Astrocyte (in vitro differentiated cells and primary cell): ENCODE measurements at regions not wholly inside any gene's neighbourhood (a gene's known extent, or its start where the extent isn't known, plus 50 kb on each side); places are given as distances from the start of the nearest gene placed in this dataset.
A peak's percentile ranks its signal among the peaks of the same experiment; 100 is the strongest.

ENCODE experiments used
- DNase-seq: peaks from one replicate; pipeline ENCODE4 v3.0.0-alpha.2; 2010; ENCODE audit warnings: low read depth
- FAIRE-seq: peaks from 2 replicates; lab custom pipeline; 2011; peaks lifted over from hg19 to GRCh38; lab: Jason Lieb, UNC
- H2AFZ ChIP-seq: 2 replicates; pipeline ENCODE4 v1.6.0; 2012; ENCODE audit warnings: low read depth, low read length, inconsistent platforms
- H3K27ac ChIP-seq: 2 replicates; pipeline ENCODE4 v1.5.1; 2011; ENCODE audit warnings: low read depth, low read length, inconsistent platforms
- H3K27me3 ChIP-seq: 2 replicates; pipeline ENCODE4 v1.6.0; 2011; ENCODE audit warnings: low read length, inconsistent platforms; ENCODE audit not compliant: insufficient read depth
- H3K36me3 ChIP-seq: 2 replicates; pipeline ENCODE4 v1.5.1; 2011; ENCODE audit warnings: low read length, inconsistent platforms; ENCODE audit not compliant: insufficient read depth
- H3K4me1 ChIP-seq: 2 replicates; pipeline ENCODE4 v1.5.1; 2011; ENCODE audit warnings: low read length, inconsistent platforms; ENCODE audit not compliant: insufficient read depth
- H3K4me2 ChIP-seq: 2 replicates; pipeline ENCODE4 v1.6.0; 2012; ENCODE audit warnings: low read length, inconsistent platforms
- H3K4me3 ChIP-seq: 2 replicates; pipeline ENCODE4 v1.5.1; 2011; ENCODE audit warnings: low read depth, mild to moderate bottlenecking, low read length, inconsistent platforms; ENCODE audit not compliant: insufficient read depth
- H3K79me2 ChIP-seq: 2 replicates; pipeline ENCODE4 v1.6.0; 2012; ENCODE audit warnings: mild to moderate bottlenecking, low read length, inconsistent platforms; ENCODE audit not compliant: insufficient read depth
- H3K9ac ChIP-seq: 2 replicates; pipeline ENCODE4 v1.6.0; 2012; ENCODE audit warnings: mild to moderate bottlenecking, low read length, inconsistent platforms
- H3K9me3 ChIP-seq: 2 replicates; pipeline ENCODE4 v1.5.1; 2012; ENCODE audit warnings: low read depth, mild to moderate bottlenecking, low read length, inconsistent platforms; ENCODE audit not compliant: insufficient read depth
- H4K20me1 ChIP-seq: 2 replicates; pipeline ENCODE4 v1.6.0; 2012; ENCODE audit warnings: low read length, inconsistent platforms; ENCODE audit not compliant: insufficient read depth
- H3K27ac Mint-ChIP-seq: one replicate; pipeline ENCODE4 v1.8.0; 2021; ENCODE audit warnings: mild to moderate bottlenecking, mixed read lengths; ENCODE audit not compliant: unreplicated experiment
- H3K27me3 Mint-ChIP-seq: one replicate; pipeline ENCODE4 v1.8.0; 2021; ENCODE audit warnings: low read depth, mixed read lengths; ENCODE audit not compliant: unreplicated experiment
- H3K36me3 Mint-ChIP-seq: one replicate; pipeline ENCODE4 v1.8.0; 2021; ENCODE audit warnings: low read depth, mixed read lengths; ENCODE audit not compliant: unreplicated experiment
- H3K4me1 Mint-ChIP-seq: one replicate; pipeline ENCODE4 v1.8.0; 2021; ENCODE audit warnings: low read depth, mixed read lengths; ENCODE audit not compliant: unreplicated experiment
- H3K4me3 Mint-ChIP-seq: one replicate; pipeline ENCODE4 v1.8.0; 2021; ENCODE audit warnings: mild to moderate bottlenecking, moderate library complexity, mixed read lengths; ENCODE audit not compliant: unreplicated experiment
- H3K9me3 Mint-ChIP-seq: one replicate; pipeline ENCODE4 v1.8.0; 2021; ENCODE audit warnings: mild to moderate bottlenecking, mixed read lengths; ENCODE audit not compliant: unreplicated experiment
- EZH2 ChIP-seq: IDR thresholded peaks from 2 replicates; pipeline ENCODE4 v1.6.1; 2012; ENCODE audit warnings: mild to moderate bottlenecking, low read length, inconsistent platforms; ENCODE audit not compliant: insufficient read depth
- TF ChIP-seq, protein P1 (sequence below): IDR thresholded peaks from 2 replicates; pipeline ENCODE4 v1.5.1; 2011; ENCODE audit warnings: low read depth, mild to moderate bottlenecking, inconsistent platforms, low read length, moderate library complexity; ENCODE audit not compliant: insufficient read depth

DNA sequence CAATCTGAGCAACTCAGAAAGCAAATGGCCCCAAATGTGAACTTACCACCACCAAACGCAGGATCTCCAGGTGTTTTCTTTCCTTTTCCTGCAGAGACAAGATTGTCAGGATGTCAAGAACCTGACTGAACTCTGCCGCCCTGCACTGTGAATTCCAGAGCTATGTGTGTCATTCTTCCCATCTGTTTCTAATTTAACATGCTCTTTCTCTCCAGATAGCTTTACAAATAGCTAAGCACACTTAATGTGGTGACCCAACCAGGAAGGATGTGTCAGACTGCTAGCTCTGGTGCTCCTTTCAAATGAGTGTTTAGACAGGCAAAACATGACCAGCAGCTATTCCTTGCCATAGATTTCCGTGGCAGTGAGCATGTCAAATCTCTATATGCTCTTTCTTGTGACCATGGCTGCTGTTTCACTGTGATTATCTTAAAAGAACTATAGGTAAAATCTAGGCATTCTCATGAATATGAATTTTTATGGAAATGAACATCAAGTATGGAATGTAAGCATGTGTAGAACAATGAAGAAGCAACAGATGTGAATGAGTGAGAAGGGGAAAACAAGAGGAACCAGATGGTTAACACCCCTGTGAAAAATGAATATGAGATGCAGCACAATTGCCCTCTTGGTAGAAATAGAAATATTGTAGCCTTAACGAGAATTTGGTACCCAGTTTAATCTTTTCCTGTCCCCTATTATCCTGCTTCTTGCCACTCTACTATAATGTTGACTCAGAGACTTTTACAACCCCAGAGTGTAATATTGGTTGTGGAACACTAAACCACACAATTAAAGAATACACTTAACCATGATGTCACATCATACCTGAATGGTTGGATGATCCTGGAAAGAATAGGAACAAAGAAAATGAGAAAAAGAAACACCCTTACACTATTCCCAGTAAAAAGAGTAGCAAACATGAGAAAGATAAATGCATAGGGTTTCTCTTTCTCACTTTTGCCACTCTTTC, 247.8 kb upstream of the DKK2 start:
- no peaks in the 10 kb centered on the region for H3K36me3 ChIP-seq
- Mint-ChIP-seq H3K27me3 (no peaks in the 10 kb centered on the region), H3K4me1 (peaks cover 31% of the 10 kb centered on the region), H3K36me3 (no peaks in the 10 kb centered on the region), H3K4me3 (no peak overlapping the region), H3K9me3 (no peaks in the 10 kb centered on the region), H3K27ac (peak overlapping the region; percentile 35)
- no peaks in the 10 kb centered on the region for H3K79me2 ChIP-seq
- DNase-seq = peak; percentile 97
- H3K4me2 ChIP-seq = peak overlapping the region; percentile 70
- H3K4me3 ChIP-seq = peak overlapping the region; percentile 25
- peak overlapping the region; percentile 7 for H3K9ac ChIP-seq
- H3K27me3 ChIP-seq = no peaks in the 10 kb centered on the region
- H2AFZ ChIP-seq = peak overlapping the region; percentile 35
- no peaks in the 10 kb centered on the region for H3K9me3 ChIP-seq
- peaks cover 22% of the 10 kb centered on the region for H3K4me1 ChIP-seq
- H3K27ac ChIP-seq = peak overlapping the region; percentile 67
- FAIRE-seq = peak; percentile 90
- TF ChIP-seq, protein P1, sequence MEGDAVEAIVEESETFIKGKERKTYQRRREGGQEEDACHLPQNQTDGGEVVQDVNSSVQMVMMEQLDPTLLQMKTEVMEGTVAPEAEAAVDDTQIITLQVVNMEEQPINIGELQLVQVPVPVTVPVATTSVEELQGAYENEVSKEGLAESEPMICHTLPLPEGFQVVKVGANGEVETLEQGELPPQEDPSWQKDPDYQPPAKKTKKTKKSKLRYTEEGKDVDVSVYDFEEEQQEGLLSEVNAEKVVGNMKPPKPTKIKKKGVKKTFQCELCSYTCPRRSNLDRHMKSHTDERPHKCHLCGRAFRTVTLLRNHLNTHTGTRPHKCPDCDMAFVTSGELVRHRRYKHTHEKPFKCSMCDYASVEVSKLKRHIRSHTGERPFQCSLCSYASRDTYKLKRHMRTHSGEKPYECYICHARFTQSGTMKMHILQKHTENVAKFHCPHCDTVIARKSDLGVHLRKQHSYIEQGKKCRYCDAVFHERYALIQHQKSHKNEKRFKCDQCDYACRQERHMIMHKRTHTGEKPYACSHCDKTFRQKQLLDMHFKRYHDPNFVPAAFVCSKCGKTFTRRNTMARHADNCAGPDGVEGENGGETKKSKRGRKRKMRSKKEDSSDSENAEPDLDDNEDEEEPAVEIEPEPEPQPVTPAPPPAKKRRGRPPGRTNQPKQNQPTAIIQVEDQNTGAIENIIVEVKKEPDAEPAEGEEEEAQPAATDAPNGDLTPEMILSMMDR = no peak
- TF ChIP-seq EZH2 = no peak
- H4K20me1 ChIP-seq = no peaks in the 10 kb centered on the region

DNA sequence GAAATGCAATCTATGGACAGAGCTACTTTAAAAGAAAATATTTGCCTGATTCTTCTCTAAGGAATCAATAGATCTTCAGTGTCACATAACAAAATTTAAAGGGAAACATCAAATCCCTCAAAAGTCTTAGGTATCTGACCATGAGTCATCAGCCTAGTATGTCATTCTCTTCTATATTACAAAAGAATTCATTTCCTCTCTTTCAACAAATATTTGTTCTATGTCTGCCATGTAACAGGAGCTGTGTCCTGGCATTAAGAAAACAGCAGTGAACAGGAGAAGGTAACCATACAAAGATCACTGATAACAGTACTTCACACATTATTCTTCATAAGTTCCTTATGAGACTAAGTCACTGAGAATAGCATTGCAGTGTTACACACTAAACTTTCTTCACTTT, 243.6 kb upstream of the DKK2 start:
- no peak overlapping the region for H3K4me3 ChIP-seq
- peaks cover 25% of the 10 kb centered on the region for H3K4me1 ChIP-seq
- Mint-ChIP-seq H3K4me3 (no peak overlapping the region), H3K36me3 (no peaks in the 10 kb centered on the region), H3K27ac (peak overlapping the region; percentile 76), H3K4me1 (peaks cover 42% of the 10 kb centered on the region), H3K27me3 (no peaks in the 10 kb centered on the region), H3K9me3 (no peaks in the 10 kb centered on the region)
- no peaks in the 10 kb centered on the region for H3K36me3 ChIP-seq
- no peak overlapping the region for H3K9ac ChIP-seq
- TF ChIP-seq EZH2 = no peak
- TF ChIP-seq, protein P1 = no peak
- H3K27ac ChIP-seq = peak overlapping the region; percentile 48
- DNase-seq = peak; percentile 71
- no peaks in the 10 kb centered on the region for H3K79me2 ChIP-seq
- peak overlapping the region; percentile 75 for H3K4me2 ChIP-seq
- peak; percentile 52 for FAIRE-seq
- H3K27me3 ChIP-seq = no peaks in the 10 kb centered on the region
- no peak overlapping the region for H2AFZ ChIP-seq
- no peaks in the 10 kb centered on the region for H3K9me3 ChIP-seq
- H4K20me1 ChIP-seq = no peaks in the 10 kb centered on the region
